Bronchial epithelial cell (primary cell): ENCODE measurements at regions not wholly inside any gene's neighbourhood (a gene's known extent, or its start where the extent isn't known, plus 50 kb on each side); places are given as distances from the start of the nearest gene placed in this dataset.

Source experiments
- DNase-seq: peaks from one replicate; pipeline ENCODE4 v3.0.0-alpha.2; 2010; ENCODE audit warnings: low read depth
- FAIRE-seq: peaks from 2 replicates; lab custom pipeline; 2011; peaks lifted over from hg19 to GRCh38; lab: Jason Lieb, UNC
- H3K27me3 ChIP-seq: 2 replicates; pipeline ENCODE4 v1.5.1; 2011; ENCODE audit warnings: low read length; ENCODE audit not compliant: control insufficient read depth, insufficient read depth
- H3K36me3 ChIP-seq: 2 replicates; pipeline ENCODE4 v1.5.1; 2011; ENCODE audit warnings: low read length; ENCODE audit not compliant: control insufficient read depth, insufficient read depth
- H3K4me3 ChIP-seq: 2 replicates; pipeline ENCODE4 v1.5.1; 2011; ENCODE audit warnings: mild to moderate bottlenecking, low read depth, low read length, control low read depth
- CTCF ChIP-seq: IDR thresholded peaks from 2 replicates; pipeline ENCODE4 v1.5.1; 2011; ENCODE audit warnings: mild to moderate bottlenecking, moderate library complexity, low read length, control low read depth, inconsistent platforms; ENCODE audit not compliant: insufficient read depth, severe bottlenecking

- no peak for TF ChIP-seq CTCF
- no peak for DNase-seq
- FAIRE-seq: no peak
- Histone ChIP-seq H3K27me3 (no peaks in the 10 kb centered on the region), H3K4me3 (no peak overlapping the region), H3K36me3 (no peaks in the 10 kb centered on the region)
Observed at GRCh38 chrX:33415459-33415858, 204.1 kb upstream of the DMD start.

GRCh38 chrX:33385546-33385945 lies 174.2 kb upstream of the DMD start:
- no peak overlapping the region for H3K4me3 ChIP-seq
- DNase-seq (no peak), FAIRE-seq (no peak)
- H3K36me3 ChIP-seq: no peaks in the 10 kb centered on the region
- H3K27me3 ChIP-seq: no peaks in the 10 kb centered on the region
- TF ChIP-seq CTCF: no peak

GRCh38 chrX:33379839-33380238 lies 168.5 kb upstream of the DMD start:
- Histone ChIP-seq H3K4me3 (no peak overlapping the region), H3K36me3 (no peaks in the 10 kb centered on the region), H3K27me3 (no peaks in the 10 kb centered on the region)
- TF ChIP-seq CTCF: no peak
- FAIRE-seq (no peak), DNase-seq (peak; percentile 5)

- no peak for DNase-seq
- H3K36me3 ChIP-seq: no peaks in the 10 kb centered on the region
- no peaks in the 10 kb centered on the region for H3K27me3 ChIP-seq
- no peak for TF ChIP-seq CTCF
- no peak for FAIRE-seq
- H3K4me3 ChIP-seq: no peak overlapping the region
Observed at GRCh38 chrX:33357606-33358005, 146.3 kb upstream of the DMD start.

GRCh38 chrX:33339219-33339618 lies 127.9 kb upstream of the DMD start:
- TF ChIP-seq CTCF: no peak
- FAIRE-seq: no peak
- H3K36me3 ChIP-seq: no peaks in the 10 kb centered on the region
- H3K27me3 ChIP-seq: no peaks in the 10 kb centered on the region
- no peak overlapping the region for H3K4me3 ChIP-seq
- DNase-seq: peak; percentile 24

- no peaks in the 10 kb centered on the region for H3K36me3 ChIP-seq
- no peak for FAIRE-seq
- DNase-seq: peak; percentile 21
- no peak overlapping the region for H3K4me3 ChIP-seq
- no peaks in the 10 kb centered on the region for H3K27me3 ChIP-seq
- peak; percentile 52 for TF ChIP-seq CTCF
Observed at GRCh38 chrX:33336783-33337182, 125.4 kb upstream of the DMD start.
